ENCODE measurements at regions not wholly inside any gene's neighbourhood (a gene's known extent, or its start where the extent isn't known, plus 50 kb on each side); places are given as distances from the start of the nearest gene placed in this dataset.

- DNase-seq (ENCODE audit: low spot score): no peak
Measured at GRCh38 chr20:7710440-7710839, 229.8 kb downstream of the HAO1 start.

GRCh38 chr20:7712661-7713060 is 227.6 kb downstream of the HAO1 start:
- DNase-seq (ENCODE audit: low spot score): no peak

- DNase-seq (ENCODE audit: low spot score): no peak
Measured at GRCh38 chr20:7714549-7714948, 225.7 kb downstream of the HAO1 start.

- DNase-seq (ENCODE audit: low spot score): no peak
Measured at GRCh38 chr20:7716286-7716972, 223.8 kb downstream of the HAO1 start.

GRCh38 chr20:7722564-7722963 is 217.7 kb downstream of the HAO1 start:
- DNase-seq (ENCODE audit: low spot score): no peak

- no peak for DNase-seq (ENCODE audit: low spot score)
Measured at GRCh38 chr20:7723284-7723683, 217.0 kb downstream of the HAO1 start.

- DNase-seq (ENCODE audit: low spot score): no peak
Measured at GRCh38 chr20:7728338-7728737, 211.9 kb downstream of the HAO1 start.

- no peak for DNase-seq (ENCODE audit: low spot score)
Measured at GRCh38 chr20:7734216-7734615, 206.0 kb downstream of the HAO1 start.

- no peak for DNase-seq (ENCODE audit: low spot score)
Measured at GRCh38 chr20:7736336-7736735, 203.9 kb downstream of the HAO1 start.

- DNase-seq (ENCODE audit: low spot score): no peak
Measured at GRCh38 chr20:7741866-7742265, 198.4 kb downstream of the HAO1 start.

GRCh38 chr20:7742479-7742878 is 197.8 kb downstream of the HAO1 start:
- peak; percentile 4 for DNase-seq (ENCODE audit: low spot score)

- no peak for DNase-seq (ENCODE audit: low spot score)
Measured at GRCh38 chr20:7744411-7744810, 195.8 kb downstream of the HAO1 start.

- no peak for DNase-seq (ENCODE audit: low spot score)
Measured at GRCh38 chr20:7748624-7749023, 191.6 kb downstream of the HAO1 start.

- no peak for DNase-seq (ENCODE audit: low spot score)
Measured at GRCh38 chr20:7754102-7754501, 186.2 kb downstream of the HAO1 start.

GRCh38 chr20:7758406-7758805 is 181.9 kb downstream of the HAO1 start:
- DNase-seq (ENCODE audit: low spot score): no peak

- no peak for DNase-seq (ENCODE audit: low spot score)
Measured at GRCh38 chr20:7760247-7761031, 179.8 kb downstream of the HAO1 start.

- DNase-seq (ENCODE audit: low spot score): no peak
Measured at GRCh38 chr20:7765221-7765620, 175.0 kb downstream of the HAO1 start.

- DNase-seq (ENCODE audit: low spot score): no peak
Measured at GRCh38 chr20:7770046-7770445, 170.2 kb downstream of the HAO1 start.

- no peak for DNase-seq (ENCODE audit: low spot score)
Measured at GRCh38 chr20:7770578-7770977, 169.7 kb downstream of the HAO1 start.

GRCh38 chr20:7772371-7772770 is 167.9 kb downstream of the HAO1 start:
- DNase-seq (ENCODE audit: low spot score): peak; percentile 10

GRCh38 chr20:7773511-7773910 is 166.7 kb downstream of the HAO1 start:
- no peak for DNase-seq (ENCODE audit: low spot score)

- no peak for DNase-seq (ENCODE audit: low spot score)
Measured at GRCh38 chr20:7775072-7775471, 165.2 kb downstream of the HAO1 start.

- no peak for DNase-seq (ENCODE audit: low spot score)
Measured at GRCh38 chr20:7776148-7776547, 164.1 kb downstream of the HAO1 start.

GRCh38 chr20:7790189-7790588 is 150.1 kb downstream of the HAO1 start:
- DNase-seq (ENCODE audit: low spot score): no peak

All from Ammon's horn (tissue), 1 donor.